ENCODE measurements at regions not wholly inside any gene's neighbourhood (a gene's known extent, or its start where the extent isn't known, plus 50 kb on each side); places are given as distances from the start of the nearest gene placed in this dataset.

DNA sequence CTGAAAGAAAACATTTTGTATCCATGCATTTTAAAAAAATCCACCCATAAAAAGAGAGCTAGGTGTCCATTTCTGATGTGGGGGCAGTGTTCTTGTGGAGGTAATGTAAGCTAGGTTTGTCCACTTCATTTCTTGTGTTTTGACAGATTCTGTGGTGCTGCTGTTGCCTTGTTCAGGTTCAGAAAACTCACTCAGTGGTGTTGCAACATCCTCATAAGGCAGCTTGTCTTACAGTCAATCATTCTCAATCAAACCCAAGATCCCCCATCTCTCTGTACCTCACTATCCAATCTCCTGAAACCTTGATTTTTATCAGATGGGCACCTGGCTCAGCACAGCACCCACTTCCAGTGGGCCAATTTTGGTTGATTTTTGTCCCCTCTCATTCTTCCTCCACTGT lies 94.1 kb downstream of the TENT5C start:
- POLR2A ChIA-PET, result no interaction called here
- CTCF ChIA-PET, result interaction anchor here (1.0 kb wide), 1 partner anchor 58 kb away, joined by 4 read pairs; no protein-coding TSS in a partner anchor
- TF ChIP-seq, protein P1, sequence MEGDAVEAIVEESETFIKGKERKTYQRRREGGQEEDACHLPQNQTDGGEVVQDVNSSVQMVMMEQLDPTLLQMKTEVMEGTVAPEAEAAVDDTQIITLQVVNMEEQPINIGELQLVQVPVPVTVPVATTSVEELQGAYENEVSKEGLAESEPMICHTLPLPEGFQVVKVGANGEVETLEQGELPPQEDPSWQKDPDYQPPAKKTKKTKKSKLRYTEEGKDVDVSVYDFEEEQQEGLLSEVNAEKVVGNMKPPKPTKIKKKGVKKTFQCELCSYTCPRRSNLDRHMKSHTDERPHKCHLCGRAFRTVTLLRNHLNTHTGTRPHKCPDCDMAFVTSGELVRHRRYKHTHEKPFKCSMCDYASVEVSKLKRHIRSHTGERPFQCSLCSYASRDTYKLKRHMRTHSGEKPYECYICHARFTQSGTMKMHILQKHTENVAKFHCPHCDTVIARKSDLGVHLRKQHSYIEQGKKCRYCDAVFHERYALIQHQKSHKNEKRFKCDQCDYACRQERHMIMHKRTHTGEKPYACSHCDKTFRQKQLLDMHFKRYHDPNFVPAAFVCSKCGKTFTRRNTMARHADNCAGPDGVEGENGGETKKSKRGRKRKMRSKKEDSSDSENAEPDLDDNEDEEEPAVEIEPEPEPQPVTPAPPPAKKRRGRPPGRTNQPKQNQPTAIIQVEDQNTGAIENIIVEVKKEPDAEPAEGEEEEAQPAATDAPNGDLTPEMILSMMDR (IDR thresholded peaks at IDR 0.05), result no peak
- Mint-ChIP-seq H3K4me3 (no peak overlapping the region), H3K9me3 (no peaks in the 10 kb centered on the region), H3K27me3 (peaks cover 11% of the 10 kb centered on the region), H3K4me1 (no peaks in the 10 kb centered on the region), H3K27ac (no peak overlapping the region), H3K36me3 (ENCODE audit: low read depth) (no peaks in the 10 kb centered on the region)
- DNase-seq (no peak), ATAC-seq (ENCODE audit: low read depth) (no peak)
- intact Hi-C loops (cut with micrococcal nuclease), result no loop called here

DNA sequence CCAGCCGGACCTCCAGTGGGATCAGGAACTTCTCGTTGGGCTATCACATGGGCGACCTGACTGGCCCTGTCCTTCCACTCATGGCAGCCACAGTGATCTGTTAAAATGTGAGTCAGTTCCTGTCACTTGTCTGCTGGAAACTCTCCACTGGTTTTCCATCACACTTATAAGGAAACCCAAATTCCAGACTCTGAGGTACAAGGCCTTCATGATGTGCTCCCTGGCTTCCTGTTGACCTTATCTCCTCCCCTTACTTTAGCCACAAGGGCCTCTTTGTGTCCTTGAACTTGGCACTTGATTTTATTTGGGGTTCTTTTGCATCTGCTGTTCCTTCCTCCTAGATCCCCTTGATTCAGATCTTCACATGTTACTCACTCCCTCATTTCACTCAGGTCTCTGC lies 96.8 kb downstream of the TENT5C start:
- H3K36me3 Mint-ChIP-seq (ENCODE audit: low read depth), result no peaks in the 10 kb centered on the region
- no peaks in the 10 kb centered on the region for H3K9me3 Mint-ChIP-seq
- POLR2A ChIA-PET, result no interaction called here
- TF ChIP-seq, protein P1 (IDR thresholded peaks at IDR 0.05), result no peak
- H3K4me1 Mint-ChIP-seq, result no peaks in the 10 kb centered on the region
- intact Hi-C loops (cut with micrococcal nuclease), result no loop called here
- no peak overlapping the region for H3K27ac Mint-ChIP-seq
- H3K27me3 Mint-ChIP-seq, result peaks cover 6% of the 10 kb centered on the region
- no peak for ATAC-seq (ENCODE audit: low read depth)
- DNase-seq, result no peak
- H3K4me3 Mint-ChIP-seq, result no peak overlapping the region
- CTCF ChIA-PET, result interaction anchor here (0.9 kb wide), 1 partner anchor 168 kb away, joined by 3 read pairs; no protein-coding TSS in a partner anchor

DNA sequence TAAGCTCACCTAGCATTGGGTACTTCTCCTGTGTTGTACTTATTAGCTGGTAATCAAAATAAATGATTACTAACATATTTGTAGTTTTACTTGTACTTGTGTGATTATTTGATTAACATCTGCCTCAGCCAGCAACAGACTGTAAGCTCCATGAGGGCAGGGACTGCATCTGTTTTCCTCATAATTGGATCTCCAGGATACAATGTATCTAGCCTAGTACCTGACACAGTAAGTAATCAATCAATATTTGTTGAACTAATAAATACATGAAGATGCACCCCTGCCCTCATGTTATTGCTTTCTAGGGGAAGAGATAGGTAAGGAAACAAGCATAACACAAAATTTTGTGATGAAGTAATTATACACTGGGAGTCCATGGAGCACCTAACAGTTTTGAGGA lies 101.5 kb downstream of the TENT5C start:
- TF ChIP-seq, protein P1 (IDR thresholded peaks at IDR 0.05), result no peak
- POLR2A ChIA-PET, result no interaction called here
- CTCF ChIA-PET, result interaction anchor here (1.4 kb wide), 1 partner anchor 173 kb away, joined by 3 read pairs; no protein-coding TSS in a partner anchor

DNA sequence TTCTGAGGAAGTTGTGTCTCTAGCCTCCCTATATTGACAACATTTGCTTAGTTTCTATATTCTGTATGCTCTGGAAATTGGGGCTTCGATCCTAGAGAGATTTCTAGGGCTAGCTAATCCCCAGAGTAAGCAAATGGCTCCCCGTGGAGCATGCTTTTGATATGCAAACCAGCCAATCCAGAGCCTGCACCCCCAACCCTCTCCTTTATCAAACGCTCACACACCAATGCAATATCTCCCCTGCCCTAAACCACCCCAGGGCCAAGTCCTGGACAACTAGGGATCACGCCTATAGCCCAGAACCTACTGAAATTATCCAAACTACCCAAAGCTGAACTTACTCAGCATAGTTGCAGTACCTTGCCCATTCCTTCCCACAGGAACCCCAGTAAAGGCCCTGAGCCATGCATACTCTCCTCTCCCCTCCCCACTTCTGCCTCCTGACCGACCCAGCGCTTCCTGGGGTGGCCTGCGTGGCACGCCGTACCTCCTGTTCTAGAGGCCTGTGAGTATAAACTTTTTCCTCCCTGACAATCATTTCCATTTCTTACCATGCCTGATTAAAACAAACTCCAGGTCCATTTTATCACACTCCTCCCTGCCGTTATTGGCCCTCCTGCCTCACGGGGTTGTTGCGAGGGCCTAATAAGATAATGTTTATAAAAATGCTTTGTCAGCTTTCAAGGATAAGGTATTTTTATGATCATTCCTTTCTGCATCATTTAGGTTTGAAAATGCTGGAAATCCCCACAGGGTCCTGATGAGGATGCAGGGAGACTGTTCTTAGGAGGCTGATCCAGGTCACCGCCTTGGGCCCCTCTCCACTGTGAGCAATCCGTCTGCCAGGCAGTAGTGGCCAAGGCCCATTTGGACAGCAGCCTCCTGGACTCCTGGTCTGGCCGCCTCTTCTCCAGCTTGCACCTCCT lies 102.7 kb downstream of the TENT5C start:
- ATAC-seq (ENCODE audit: low read depth) (no peak), DNase-seq (no peak)
- POLR2A ChIA-PET, result no interaction called here
- H3K27me3 Mint-ChIP-seq, result peaks cover 6% of the 10 kb centered on the region
- no peak overlapping the region for H3K27ac Mint-ChIP-seq
- intact Hi-C loops (cut with micrococcal nuclease), result no loop called here
- TF ChIP-seq, protein P1 (IDR thresholded peaks at IDR 0.05), result no peak
- H3K4me3 Mint-ChIP-seq, result no peak overlapping the region
- no peaks in the 10 kb centered on the region for H3K9me3 Mint-ChIP-seq
- no peaks in the 10 kb centered on the region for H3K4me1 Mint-ChIP-seq
- H3K36me3 Mint-ChIP-seq (ENCODE audit: low read depth), result no peaks in the 10 kb centered on the region
- CTCF ChIA-PET, result no interaction called here

More for the DNA sequence above, 101.5 kb downstream of the TENT5C start:
- Mint-ChIP-seq H3K4me1 (no peaks in the 10 kb centered on the region), H3K27ac (no peak overlapping the region), H3K9me3 (no peaks in the 10 kb centered on the region), H3K36me3 (ENCODE audit: low read depth) (no peaks in the 10 kb centered on the region), H3K4me3 (no peak overlapping the region), H3K27me3 (peaks cover 6% of the 10 kb centered on the region)
- ATAC-seq (ENCODE audit: low read depth) (no peak), DNase-seq (no peak)
- intact Hi-C loops (cut with micrococcal nuclease), result no loop called here

DNA sequence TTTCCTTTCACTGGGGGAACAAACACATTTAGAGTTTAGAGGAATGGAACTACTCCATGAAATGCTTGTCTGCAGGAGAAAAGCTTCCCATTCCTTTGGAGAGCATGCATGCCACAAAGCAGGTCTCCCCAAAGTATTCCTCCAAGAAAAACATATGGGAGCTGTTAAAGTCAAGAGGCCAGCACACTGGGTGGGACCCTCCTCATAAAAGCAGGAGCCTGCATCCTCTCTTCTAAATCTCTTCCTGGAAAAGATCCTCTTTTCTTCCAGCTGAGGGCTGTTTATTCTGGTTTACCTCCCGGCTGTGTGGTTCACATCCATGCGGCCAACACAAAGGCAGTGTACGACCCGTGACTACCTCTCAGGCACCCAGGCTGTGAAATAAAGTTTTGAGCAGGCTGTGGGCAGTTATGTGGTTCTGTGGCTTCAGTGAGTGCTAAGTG lies 103.4 kb downstream of the TENT5C start:
- POLR2A ChIA-PET, result no interaction called here
- no peak for DNase-seq
- no peak overlapping the region for H3K27ac Mint-ChIP-seq
- H3K9me3 Mint-ChIP-seq, result no peaks in the 10 kb centered on the region
- no peaks in the 10 kb centered on the region for H3K36me3 Mint-ChIP-seq (ENCODE audit: low read depth)
- H3K4me1 Mint-ChIP-seq, result no peaks in the 10 kb centered on the region
- CTCF ChIA-PET, result no interaction called here
- H3K27me3 Mint-ChIP-seq, result peaks cover 6% of the 10 kb centered on the region
- TF ChIP-seq, protein P1 (IDR thresholded peaks at IDR 0.05), result no peak
- intact Hi-C loops (cut with micrococcal nuclease), result no loop called here
- no peak for ATAC-seq (ENCODE audit: low read depth)
- no peak overlapping the region for H3K4me3 Mint-ChIP-seq

Measured in activated B cell treated with CpG ODN at 0.5 μM for 24 hours (primary cell).